Peyer's patch (tissue), 4 donors: ENCODE measurements at regions not wholly inside any gene's neighbourhood (a gene's known extent, or its start where the extent isn't known, plus 50 kb on each side); places are given as distances from the start of the nearest gene placed in this dataset.

Source experiments
- DNase-seq, 3 donors: peaks; one replicate each; pipeline ENCODE4 v3.0.0-alpha.2; 2017 to 2019
- H3K27ac ChIP-seq, 4 donors: fragments of 200-600 bp; sonication (generic); one replicate each; pipeline ENCODE4 v1.5.1; 2016 to 2019
- H3K27me3 ChIP-seq, 2 donors: fragments of 200-600 bp; sonication (generic); one replicate each; pipeline ENCODE4 v1.5.1; 2019
- H3K36me3 ChIP-seq, 3 donors: fragments of 200-600 bp; sonication (generic); one replicate each; pipeline ENCODE4 v1.5.1; 2016 to 2019
- H3K4me1 ChIP-seq, 4 donors: fragments of 200-600 bp; sonication (generic); one replicate each; pipeline ENCODE4 v1.5.1; 2016 to 2019
- H3K4me3 ChIP-seq, 4 donors: fragments of 200-600 bp; sonication (generic); 1 replicate in 3 of 4; 2 replicates in 1 of 4; pipeline ENCODE4 v1.5.1; 2016 to 2019; ENCODE audit warnings: mild to moderate bottlenecking in 1 of 4
- H3K9me3 ChIP-seq, 4 donors: fragments of 200-600 bp; sonication (generic); one replicate each; pipeline ENCODE4 v1.5.1; 2016 to 2019; ENCODE audit warnings: mild to moderate bottlenecking in 1 of 4
- POLR2A ChIP-seq, 2 donors: fragments of 450-650 bp; IDR thresholded peaks; one replicate each; pipeline ENCODE4 v1.5.1; 2017; ENCODE audit warnings: antibody characterized with exemption in 2 of 2, mild to moderate bottlenecking in 2 of 2, moderate library complexity in 2 of 2
- TF ChIP-seq, protein P1 (sequence below), 6 experiments: fragments of 450-650 bp in 4 of 6; fragments of 200-600 bp in 2 of 6; sonication (generic) in 1 of 6; IDR thresholded peaks; one replicate each; pipeline ENCODE4 v1.5.1; 2017 to 2019; ENCODE audit warnings: antibody characterized with exemption in 6 of 6, mild to moderate bottlenecking in 3 of 6, moderate library complexity in 1 of 6

- DNase-seq: no peak
- Histone ChIP-seq H3K27me3 (no peaks in the 10 kb centered on the region), H3K9me3 (no peaks in the 10 kb centered on the region), H3K4me3 (no peak overlapping the region), H3K36me3 (no peaks in the 10 kb centered on the region), H3K27ac (no peak overlapping the region), H3K4me1 (no peaks in the 10 kb centered on the region)
- TF ChIP-seq, protein P1, sequence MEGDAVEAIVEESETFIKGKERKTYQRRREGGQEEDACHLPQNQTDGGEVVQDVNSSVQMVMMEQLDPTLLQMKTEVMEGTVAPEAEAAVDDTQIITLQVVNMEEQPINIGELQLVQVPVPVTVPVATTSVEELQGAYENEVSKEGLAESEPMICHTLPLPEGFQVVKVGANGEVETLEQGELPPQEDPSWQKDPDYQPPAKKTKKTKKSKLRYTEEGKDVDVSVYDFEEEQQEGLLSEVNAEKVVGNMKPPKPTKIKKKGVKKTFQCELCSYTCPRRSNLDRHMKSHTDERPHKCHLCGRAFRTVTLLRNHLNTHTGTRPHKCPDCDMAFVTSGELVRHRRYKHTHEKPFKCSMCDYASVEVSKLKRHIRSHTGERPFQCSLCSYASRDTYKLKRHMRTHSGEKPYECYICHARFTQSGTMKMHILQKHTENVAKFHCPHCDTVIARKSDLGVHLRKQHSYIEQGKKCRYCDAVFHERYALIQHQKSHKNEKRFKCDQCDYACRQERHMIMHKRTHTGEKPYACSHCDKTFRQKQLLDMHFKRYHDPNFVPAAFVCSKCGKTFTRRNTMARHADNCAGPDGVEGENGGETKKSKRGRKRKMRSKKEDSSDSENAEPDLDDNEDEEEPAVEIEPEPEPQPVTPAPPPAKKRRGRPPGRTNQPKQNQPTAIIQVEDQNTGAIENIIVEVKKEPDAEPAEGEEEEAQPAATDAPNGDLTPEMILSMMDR (IDR thresholded peaks at IDR 0.05): no peak
- TF ChIP-seq POLR2A (IDR thresholded peaks at IDR 0.05): no peak
Observed at GRCh38 chr1:95614197-95614596, 380.2 kb downstream of the RWDD3 start.

GRCh38 chr1:95615421-95615820, 381.4 kb downstream of the RWDD3 start:
- DNase-seq: no peak
- H3K9me3 ChIP-seq: no peaks in the 10 kb centered on the region
- H3K4me1 ChIP-seq: no peaks in the 10 kb centered on the region
- no peak overlapping the region for H3K4me3 ChIP-seq
- TF ChIP-seq, protein P1 (IDR thresholded peaks at IDR 0.05): no peak
- no peak for TF ChIP-seq POLR2A (IDR thresholded peaks at IDR 0.05)
- no peaks in the 10 kb centered on the region for H3K36me3 ChIP-seq
- no peak overlapping the region for H3K27ac ChIP-seq
- no peaks in the 10 kb centered on the region for H3K27me3 ChIP-seq

DNA sequence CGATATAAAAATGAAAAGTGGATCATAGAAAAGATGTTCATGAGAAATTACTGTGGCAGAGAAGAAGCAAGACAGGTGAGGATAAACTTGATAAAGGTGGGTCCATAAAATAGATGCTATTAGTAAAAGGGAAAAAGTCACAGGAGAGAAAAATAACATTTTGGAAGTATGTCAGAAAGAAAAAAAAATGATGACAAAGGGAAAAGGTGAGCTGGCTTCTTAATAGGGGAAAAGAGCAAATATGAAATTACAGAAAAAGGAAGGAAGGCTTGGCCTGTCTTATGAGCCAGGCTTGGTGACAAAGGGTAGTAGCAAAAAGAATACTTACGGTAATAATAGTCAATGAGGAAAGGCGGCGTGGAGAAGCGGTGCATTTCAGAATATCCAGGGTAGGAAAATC, 386.1 kb downstream of the RWDD3 start:
- no peaks in the 10 kb centered on the region for H3K27me3 ChIP-seq
- TF ChIP-seq, protein P1 (IDR thresholded peaks at IDR 0.05): no peak
- TF ChIP-seq POLR2A (IDR thresholded peaks at IDR 0.05): no peak

GRCh38 chr1:95622609-95623008, 388.6 kb downstream of the RWDD3 start:
- DNase-seq: no peak
- TF ChIP-seq, protein P1 (IDR thresholded peaks at IDR 0.05): no peak
- TF ChIP-seq POLR2A (IDR thresholded peaks at IDR 0.05): no peak
- Histone ChIP-seq H3K9me3 (no peaks in the 10 kb centered on the region), H3K27me3 (no peaks in the 10 kb centered on the region), H3K4me1 (no peaks in the 10 kb centered on the region), H3K4me3 (no peak overlapping the region), H3K36me3 (no peaks in the 10 kb centered on the region), H3K27ac (no peak overlapping the region)

More for the DNA sequence above, 386.1 kb downstream of the RWDD3 start:
- Histone ChIP-seq H3K4me1 (no peaks in the 10 kb centered on the region), H3K9me3 (no peaks in the 10 kb centered on the region), H3K36me3 (no peaks in the 10 kb centered on the region), H3K4me3 (no peak overlapping the region), H3K27ac (no peak overlapping the region)
- DNase-seq: no peak

DNA sequence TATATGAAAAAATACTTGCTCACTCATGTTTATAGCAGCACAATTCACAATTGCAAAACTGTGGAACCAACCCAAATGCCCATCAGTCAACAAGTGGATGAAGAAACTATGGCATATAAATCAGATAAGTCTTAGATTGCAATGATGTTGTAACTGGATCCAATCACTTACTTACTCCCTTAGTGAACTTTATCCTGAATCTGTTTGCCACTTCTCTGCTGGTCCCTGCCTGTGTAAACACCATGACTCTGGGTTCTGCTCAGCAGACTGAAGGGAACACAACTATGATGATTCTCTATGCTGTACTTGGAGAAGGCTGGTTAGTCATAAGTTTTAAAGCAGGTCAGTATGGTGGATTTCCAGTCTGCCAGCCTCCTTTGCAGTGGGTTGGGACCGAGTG, 391.2 kb downstream of the RWDD3 start:
- no peak for DNase-seq
- TF ChIP-seq, protein P1 (IDR thresholded peaks at IDR 0.05): no peak
- no peak for TF ChIP-seq POLR2A (IDR thresholded peaks at IDR 0.05)
- no peak overlapping the region for H3K27ac ChIP-seq
- H3K4me3 ChIP-seq: no peak overlapping the region
- H3K4me1 ChIP-seq: no peaks in the 10 kb centered on the region
- no peaks in the 10 kb centered on the region for H3K9me3 ChIP-seq
- no peaks in the 10 kb centered on the region for H3K27me3 ChIP-seq
- H3K36me3 ChIP-seq: no peaks in the 10 kb centered on the region

DNA sequence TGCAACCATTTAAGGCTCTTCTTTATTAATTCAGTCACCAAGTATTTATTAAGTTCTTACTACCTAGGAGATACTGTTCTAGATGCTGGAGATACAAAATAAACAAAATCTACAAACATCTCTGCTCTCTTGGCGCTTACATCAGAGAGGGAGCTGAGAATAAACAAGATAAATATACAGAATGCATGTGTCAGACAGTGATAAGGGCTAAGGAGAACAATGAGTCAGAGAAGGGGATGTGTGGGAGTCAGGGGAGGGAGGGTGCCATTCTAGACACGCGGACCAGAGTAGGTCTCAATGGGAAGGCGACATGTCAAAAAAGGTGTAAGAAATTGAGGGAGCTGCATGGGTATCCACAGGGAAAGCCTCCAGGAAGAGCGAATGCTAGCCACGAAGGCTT, 393.2 kb downstream of the RWDD3 start:
- no peaks in the 10 kb centered on the region for H3K27me3 ChIP-seq
- DNase-seq: no peak
- H3K4me1 ChIP-seq: no peaks in the 10 kb centered on the region
- TF ChIP-seq, protein P1 (IDR thresholded peaks at IDR 0.05): no peak
- no peak for TF ChIP-seq POLR2A (IDR thresholded peaks at IDR 0.05)
- H3K9me3 ChIP-seq: no peaks in the 10 kb centered on the region
- no peaks in the 10 kb centered on the region for H3K36me3 ChIP-seq
- no peak overlapping the region for H3K27ac ChIP-seq
- H3K4me3 ChIP-seq: no peak overlapping the region
